GM12873 (cell line): ENCODE measurements at regions not wholly inside any gene's neighbourhood (a gene's known extent, or its start where the extent isn't known, plus 50 kb on each side); places are given as distances from the start of the nearest gene placed in this dataset.

ENCODE experiments used
- TF ChIP-seq, protein P1 (sequence below): IDR thresholded peaks from 2 replicates; pipeline ENCODE4 v1.5.1; 2012; ENCODE audit warnings: low read depth, mild to moderate bottlenecking, moderate library complexity, low read length, control low read depth; ENCODE audit not compliant: insufficient read depth; ENCODE audit errors: missing control alignments

DNA sequence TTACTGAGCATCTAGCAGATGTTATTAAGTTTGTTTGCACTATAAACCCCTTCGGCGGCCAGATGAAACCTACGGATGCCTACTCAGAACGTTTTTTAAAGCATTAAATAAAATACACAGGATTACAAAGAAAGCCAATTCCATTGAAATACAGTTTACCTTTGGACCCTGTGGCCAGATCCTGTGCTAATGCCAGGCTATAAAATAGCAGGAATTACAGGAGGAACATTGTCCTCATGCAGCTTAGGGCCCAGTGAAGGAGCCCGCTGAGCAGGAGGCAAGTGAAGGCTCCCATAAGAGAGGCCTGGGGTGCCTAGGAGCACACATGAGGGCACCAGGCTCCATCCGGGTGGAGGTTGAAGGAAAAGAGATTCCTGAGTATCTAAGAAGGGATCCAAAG, 310.4 kb downstream of the MTX2 start:
- TF ChIP-seq, protein P1, sequence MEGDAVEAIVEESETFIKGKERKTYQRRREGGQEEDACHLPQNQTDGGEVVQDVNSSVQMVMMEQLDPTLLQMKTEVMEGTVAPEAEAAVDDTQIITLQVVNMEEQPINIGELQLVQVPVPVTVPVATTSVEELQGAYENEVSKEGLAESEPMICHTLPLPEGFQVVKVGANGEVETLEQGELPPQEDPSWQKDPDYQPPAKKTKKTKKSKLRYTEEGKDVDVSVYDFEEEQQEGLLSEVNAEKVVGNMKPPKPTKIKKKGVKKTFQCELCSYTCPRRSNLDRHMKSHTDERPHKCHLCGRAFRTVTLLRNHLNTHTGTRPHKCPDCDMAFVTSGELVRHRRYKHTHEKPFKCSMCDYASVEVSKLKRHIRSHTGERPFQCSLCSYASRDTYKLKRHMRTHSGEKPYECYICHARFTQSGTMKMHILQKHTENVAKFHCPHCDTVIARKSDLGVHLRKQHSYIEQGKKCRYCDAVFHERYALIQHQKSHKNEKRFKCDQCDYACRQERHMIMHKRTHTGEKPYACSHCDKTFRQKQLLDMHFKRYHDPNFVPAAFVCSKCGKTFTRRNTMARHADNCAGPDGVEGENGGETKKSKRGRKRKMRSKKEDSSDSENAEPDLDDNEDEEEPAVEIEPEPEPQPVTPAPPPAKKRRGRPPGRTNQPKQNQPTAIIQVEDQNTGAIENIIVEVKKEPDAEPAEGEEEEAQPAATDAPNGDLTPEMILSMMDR: no peak

DNA sequence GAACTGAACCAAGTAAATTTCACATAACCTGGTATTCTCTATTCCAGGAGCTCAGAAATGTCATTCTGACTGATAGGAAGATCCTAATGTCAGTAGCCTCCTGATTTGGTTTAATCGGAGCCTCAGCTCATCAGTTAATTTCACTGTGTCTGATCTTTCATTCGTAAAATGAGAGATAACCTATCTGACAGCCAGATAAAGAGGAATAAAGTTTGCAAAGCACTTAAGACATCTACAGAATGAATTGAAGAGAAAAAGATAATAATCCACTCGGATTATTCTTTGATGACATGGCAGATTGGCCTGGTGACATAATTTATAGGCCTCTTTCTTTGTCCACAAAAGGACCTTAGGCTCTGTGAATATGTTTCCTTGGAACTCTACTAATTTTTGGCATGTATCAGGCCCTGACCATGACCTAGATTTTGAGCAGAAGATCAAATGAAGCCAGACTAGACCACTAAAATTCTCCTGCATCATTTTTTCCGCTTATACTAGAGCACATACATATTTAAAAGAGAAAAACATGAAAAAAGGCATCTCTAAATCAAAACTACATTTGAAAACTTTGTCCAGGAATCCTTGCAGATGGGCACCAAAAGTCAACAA, 312.4 kb downstream of the MTX2 start:
- TF ChIP-seq, protein P1: no peak

DNA sequence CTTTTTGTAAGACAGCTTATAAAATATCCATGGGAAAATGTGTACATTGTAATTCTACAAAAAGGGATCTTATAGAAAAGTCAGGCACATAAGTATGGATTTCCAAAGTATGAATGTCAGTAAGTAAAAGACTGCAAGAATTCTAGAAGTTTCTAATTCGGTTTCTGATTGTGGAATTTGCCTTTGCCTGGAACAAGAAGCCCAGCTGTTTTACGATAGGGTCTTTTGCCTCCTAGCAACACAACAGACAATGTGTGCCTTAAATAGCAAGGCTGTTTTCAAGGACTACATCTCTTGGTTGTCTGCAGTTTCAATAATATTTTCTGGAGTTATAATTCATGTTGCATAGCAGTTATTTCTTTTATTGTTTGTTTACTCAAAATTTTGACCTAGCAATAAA, 312.9 kb downstream of the MTX2 start:
- TF ChIP-seq, protein P1: no peak

DNA sequence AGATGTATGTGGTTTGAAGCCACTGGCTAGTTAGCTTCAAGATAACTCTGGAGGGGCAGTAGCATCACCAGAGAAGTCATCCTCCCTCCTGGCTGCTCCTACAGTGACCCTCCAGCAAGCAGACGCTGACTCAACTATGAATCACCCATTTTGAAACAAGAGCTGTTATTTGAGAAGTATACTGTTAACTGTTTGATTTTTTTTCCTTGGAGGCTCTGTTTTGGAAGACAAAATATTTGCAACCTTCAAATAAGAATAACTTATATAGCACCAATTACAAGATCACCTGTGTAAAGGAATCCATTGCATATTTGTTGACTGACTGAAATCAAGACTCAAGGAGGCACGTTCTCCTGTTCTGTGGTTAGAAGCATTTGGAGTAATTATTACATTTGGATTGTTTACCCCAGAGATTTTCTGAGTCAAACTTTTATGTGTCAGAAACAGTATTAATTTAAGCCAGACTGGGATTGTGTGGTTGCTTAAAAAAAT, 313.8 kb downstream of the MTX2 start:
- TF ChIP-seq, protein P1: no peak

DNA sequence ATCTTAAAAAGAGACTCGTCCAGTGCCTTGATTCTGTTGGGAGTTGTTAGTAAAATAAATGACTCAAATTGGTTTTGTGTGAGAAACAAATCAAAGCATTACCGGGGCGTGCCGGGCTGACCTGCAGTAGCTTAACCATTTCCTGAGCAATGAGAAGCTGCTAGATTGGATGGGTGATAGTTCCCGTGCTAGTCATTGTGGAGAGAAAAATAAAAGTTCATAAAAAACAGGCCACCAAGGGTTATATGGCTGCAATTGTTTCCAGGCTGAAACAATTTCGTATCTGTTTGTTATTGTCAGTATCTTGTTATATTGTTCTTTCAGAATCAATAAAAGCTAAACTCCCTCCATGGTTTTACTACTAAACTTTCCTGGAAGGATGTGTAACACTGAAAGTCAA, 314.4 kb downstream of the MTX2 start:
- TF ChIP-seq, protein P1: no peak

DNA sequence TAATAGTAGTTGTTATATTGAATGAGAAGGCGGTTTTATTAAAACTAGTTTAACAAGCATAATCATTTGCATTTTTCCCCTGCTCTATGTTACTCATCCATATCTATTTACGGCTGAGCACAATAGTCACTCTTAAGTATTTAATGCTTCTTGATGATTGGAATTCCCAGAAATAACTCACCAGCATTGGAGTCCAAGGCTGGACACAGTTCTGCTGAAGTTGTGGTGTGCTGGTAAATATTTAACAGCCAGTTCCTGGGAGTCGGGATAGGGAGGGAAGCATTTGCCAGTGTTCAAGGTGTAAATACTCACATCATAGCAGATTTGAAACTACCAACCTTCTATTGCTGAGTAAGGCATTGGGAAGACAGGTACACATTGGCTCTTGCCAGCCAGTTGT, 315.1 kb downstream of the MTX2 start:
- TF ChIP-seq, protein P1: no peak

DNA sequence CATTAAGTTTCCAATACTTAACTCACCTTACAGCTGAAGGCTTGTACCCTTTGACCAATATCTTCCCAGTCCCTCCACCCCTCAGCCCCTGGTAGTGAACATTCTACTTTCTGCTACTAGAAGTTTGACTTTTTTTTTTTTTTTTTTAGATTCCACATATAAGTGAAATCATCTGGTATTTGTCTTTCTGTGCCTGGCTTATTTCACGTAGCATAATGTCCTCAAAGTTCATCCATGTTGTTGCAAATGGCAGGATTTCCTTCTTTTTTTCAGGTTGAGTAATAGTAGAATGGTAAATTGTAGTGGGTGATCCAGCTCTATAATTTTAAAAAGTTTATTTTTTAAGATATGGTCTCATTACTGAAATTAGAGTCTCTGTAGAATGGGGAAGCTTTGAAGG, 316.0 kb downstream of the MTX2 start:
- TF ChIP-seq, protein P1: no peak

DNA sequence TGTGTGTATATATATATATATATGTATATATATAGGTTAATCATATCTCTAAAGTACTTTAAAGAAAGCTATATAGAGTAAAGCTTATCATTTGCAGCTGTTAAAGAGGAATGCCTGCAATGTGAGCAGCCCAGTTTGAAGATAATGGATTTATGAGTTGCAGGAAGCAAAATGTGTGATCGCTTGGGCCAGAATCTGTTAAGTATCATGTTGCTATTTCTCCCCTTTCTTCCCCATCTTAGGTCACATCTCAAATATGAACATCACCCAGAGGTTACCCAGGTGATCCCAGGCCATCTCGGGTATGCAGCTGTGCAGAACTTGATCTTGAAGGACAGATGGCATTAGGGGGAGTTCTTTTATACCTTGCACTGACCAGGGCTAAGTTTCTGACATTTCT, 316.5 kb downstream of the MTX2 start:
- TF ChIP-seq, protein P1: no peak
